K562 (cell line): ENCODE measurements at regions not wholly inside any gene's neighbourhood (a gene's known extent, or its start where the extent isn't known, plus 50 kb on each side); places are given as distances from the start of the nearest gene placed in this dataset.

ENCODE experiments used
- ATAC-seq: fragments of 200-7000 bp; cut with Tn5 transposase; 3 replicates; pipeline ENCODE4 v1.9.1; 2020; ENCODE audit warnings: moderate library complexity
- BruUV-seq: library from RNA; stranded (reverse); fragments of 400-500 nt; replicated peaks from 2 replicates; lab custom pipeline; 2021; lab: Mats Ljungman, UMichigan
- CTCF ChIA-PET: fragments of 300-600 bp; formaldehyde crosslinking; extraction: SDS; loops from one replicate; lab custom pipeline; 2021; ENCODE audit warnings: low intra/inter-chr PET ratio; lab: Yijun Ruan, JAX
- POLR2A ChIA-PET: fragments of 300-600, 350-650 bp; sonication (Branson Sonifier 250); formaldehyde crosslinking; extraction: SDS; loops from one replicate; lab custom pipeline; 2021; ENCODE audit warnings: antibody characterized with exemption, inconsistent platforms; lab: Yijun Ruan, JAX
- DNase-seq, 4 experiments: peaks; one replicate each; pipeline versions ENCODE4 v3.0.0 to v3.0.0-alpha.2; 2011 to 2018; ENCODE audit warnings: low spot score in 3 of 4, mixed read lengths in 3 of 4; ENCODE audit errors: extremely low read depth in 1 of 4
- FAIRE-seq: peaks from 2 replicates; lab custom pipeline; 2011; peaks lifted over from hg19 to GRCh38; lab: Jason Lieb, UNC
- H2AFZ ChIP-seq: 2 replicates; pipeline ENCODE4 v1.6.0; 2011; ENCODE audit warnings: low read depth, low read length, control low read depth, inconsistent platforms
- H3K27ac ChIP-seq: fragments of 200-600 bp; 3 replicates; pipeline ENCODE4 v1.8.0; 2011; ENCODE audit warnings: low read depth, mild to moderate bottlenecking, control low read depth, inconsistent platforms, low read length, moderate library complexity, mixed read lengths; ENCODE audit errors: extremely low read depth
- H3K27me3 ChIP-seq, 2 experiments: fragments of 300-600 bp in 1 of 2; 2 replicates in 1 of 2; 3 replicates in 1 of 2; pipeline versions ENCODE4 v1.6.0 to v1.8.0; 2011; ENCODE audit warnings: inconsistent platforms in 2 of 2, low read length in 2 of 2, mild to moderate bottlenecking in 1 of 2, mixed read lengths in 1 of 2, moderate library complexity in 1 of 2; ENCODE audit not compliant: control insufficient read depth in 2 of 2, insufficient read depth in 2 of 2
- H3K36me3 ChIP-seq: fragments of 300-600 bp; 3 replicates; pipeline ENCODE4 v1.8.0; 2011; ENCODE audit warnings: mild to moderate bottlenecking, low read length, inconsistent platforms; ENCODE audit not compliant: control insufficient read depth, insufficient read depth
- H3K4me1 ChIP-seq, 2 experiments: fragments of 200-600 bp in 1 of 2; replicated peaks in 1 of 2; 2 replicates in 1 of 2; 3 replicates in 1 of 2; pipeline versions ENCODE4 v1.5.1 to v1.8.0; 2011; ENCODE audit warnings: inconsistent platforms in 2 of 2, low read length in 2 of 2, mild to moderate bottlenecking in 1 of 2, mixed read lengths in 1 of 2, moderate library complexity in 1 of 2; ENCODE audit not compliant: control insufficient read depth in 2 of 2, insufficient read depth in 2 of 2
- H3K4me2 ChIP-seq: 2 replicates; pipeline ENCODE4 v1.6.1; 2011; ENCODE audit warnings: low read length, control low read depth, inconsistent platforms, mixed read lengths; ENCODE audit not compliant: insufficient read depth
- H3K4me3 ChIP-seq: fragments of 200-600 bp; sonication (generic), shearing (Covaris generic); 2 replicates; pipeline ENCODE4 v1.5.1; 2016; ENCODE audit warnings: control low read depth, inconsistent platforms
- H3K79me2 ChIP-seq: fragments of 200-600 bp; 3 replicates; pipeline ENCODE4 v1.8.0; 2011; ENCODE audit warnings: low read length, inconsistent platforms; ENCODE audit not compliant: control insufficient read depth, insufficient read depth
- H3K9ac ChIP-seq, 2 experiments: 2 replicates each; pipeline versions ENCODE4 v1.6.0 to v1.6.1; 2011; ENCODE audit warnings: low read depth in 2 of 2, low read length in 2 of 2, control low read depth in 1 of 2, inconsistent platforms in 1 of 2, mild to moderate bottlenecking in 1 of 2, mixed read lengths in 1 of 2; ENCODE audit not compliant: insufficient read depth in 1 of 2
- H3K9me1 ChIP-seq: one replicate; pipeline ENCODE4 v1.6.0; 2011; ENCODE audit warnings: inconsistent platforms, mild to moderate bottlenecking, low read length, moderate library complexity; ENCODE audit not compliant: control insufficient read depth, insufficient read depth
- H3K9me3 ChIP-seq: replicated peaks from 2 replicates; pipeline ENCODE4 v1.5.1; 2011; ENCODE audit warnings: low read depth, low read length, inconsistent platforms; ENCODE audit not compliant: control insufficient read depth, insufficient read depth
- H4K20me1 ChIP-seq: replicated peaks from 2 replicates; pipeline ENCODE4 v1.6.1; 2011; ENCODE audit warnings: low read length, inconsistent platforms, mixed read lengths; ENCODE audit not compliant: control insufficient read depth, insufficient read depth
- ADNP ChIP-seq: fragments of 200-800 bp; sonication (Bioruptor generic); IDR thresholded peaks from 2 replicates; pipeline ENCODE4 v1.6.1; 2016; ENCODE audit warnings: missing genetic modification characterization, missing compliant biosample characterization
- C11orf30 ChIP-seq: fragments of 450-650 bp; IDR thresholded peaks from 2 replicates; pipeline ENCODE4 v1.6.1; 2016; ENCODE audit warnings: low read depth, mild to moderate bottlenecking
- CBFA2T2 ChIP-seq: fragments of 450-650 bp; conservative IDR thresholded peaks from 2 replicates; pipeline ENCODE4 v1.6.1; 2017; ENCODE audit warnings: mild to moderate bottlenecking
- CBX2 ChIP-seq: fragments of 200-600 bp; sonication (generic); IDR thresholded peaks from one replicate; pipeline ENCODE4 v1.6.1; 2012; ENCODE audit warnings: mild to moderate bottlenecking, low read length, inconsistent platforms; ENCODE audit not compliant: insufficient read depth, poor library complexity, severe bottlenecking
- HMG20A ChIP-seq: fragments of 450-650 bp; formaldehyde crosslinking; conservative IDR thresholded peaks from 2 replicates; pipeline ENCODE4 v1.4.0; 2020; ENCODE audit warnings: mild to moderate bottlenecking, mixed read lengths
- ILK ChIP-seq: fragments of 450-650 bp; IDR thresholded peaks from 2 replicates; pipeline ENCODE4 v1.6.1; 2016; ENCODE audit warnings: missing genetic modification characterization, low read depth, mild to moderate bottlenecking, missing compliant biosample characterization, moderate library complexity, borderline replicate concordance
- KLF10 ChIP-seq: fragments of 250-450 bp; sonication (Bioruptor Pico); IDR thresholded peaks from 2 replicates; pipeline ENCODE4 v1.6.1; 2021; ENCODE audit warnings: matching md5 sums
- MCM5 ChIP-seq: fragments of 450-650 bp; IDR thresholded peaks from 2 replicates; pipeline ENCODE4 v1.6.1; 2016; ENCODE audit warnings: low read depth
- MTF1 ChIP-seq: fragments of 250-450 bp; sonication (Bioruptor Pico); IDR thresholded peaks from 2 replicates; pipeline ENCODE4 v1.9.0; 2021; ENCODE audit warnings: moderate library complexity, mild to moderate bottlenecking, inconsistent platforms, borderline replicate concordance
- NFIX ChIP-seq: fragments of 250-450 bp; sonication (Bioruptor Pico); IDR thresholded peaks from 2 replicates; pipeline ENCODE4 v1.4.0; 2020; ENCODE audit warnings: low read depth, mild to moderate bottlenecking, moderate library complexity
- NR3C1 ChIP-seq: sonication (generic); formaldehyde crosslinking; IDR thresholded peaks from 2 replicates; pipeline ENCODE4 v1.8.1; 2022; ENCODE audit warnings: missing genetic modification reagents
- PRPF4 ChIP-seq: fragments of 200-400 bp; formaldehyde crosslinking; IDR thresholded peaks from one replicate; pipeline ENCODE4 v1.6.1; 2017; ENCODE audit warnings: low read length, low read depth, mild to moderate bottlenecking; ENCODE audit not compliant: insufficient read depth, poor library complexity, severe bottlenecking
- RNF2 ChIP-seq: sonication (generic); IDR thresholded peaks from 2 replicates; pipeline ENCODE4 v1.6.1; 2016
- ZC3H4 ChIP-seq: sonication (generic); formaldehyde crosslinking; IDR thresholded peaks from 2 replicates; pipeline ENCODE4 v1.9.0; 2021; ENCODE audit warnings: missing genetic modification reagents, borderline replicate concordance
- ZNF586 ChIP-seq: fragments of 450-650 bp; formaldehyde crosslinking; conservative IDR thresholded peaks from 2 replicates; pipeline ENCODE4 v1.4.0; 2020; ENCODE audit warnings: mild to moderate bottlenecking, moderate library complexity
- ZNF707 ChIP-seq: fragments of 250-450 bp; sonication (Bioruptor Pico); conservative IDR thresholded peaks from 2 replicates; pipeline ENCODE4 v1.8.0; 2022; ENCODE audit warnings: inconsistent platforms, mild to moderate bottlenecking, moderate library complexity
- WGBS: fragments of 100-300 bp; shearing (Covaris generic); methylation state at CpG from one replicate; pipeline ENCODE4 v1.1.6; 2016; ENCODE audit warnings: low coverage, mixed read lengths; ENCODE audit not compliant: insufficient coverage; ENCODE audit errors: missing lambda C conversion rate; 5-methylcytosine and 5-hydroxymethylcytosine counted together
- in situ Hi-C: fragments of 300-500 bp; cut with MboI; formaldehyde crosslinking; loops from 4 replicates; pipeline ENCODE4 v1.15.0; 2018; ENCODE audit warnings: inconsistent platforms, mixed read lengths
- intact Hi-C: fragments of 100-400 bp; cut with micrococcal nuclease; formaldehyde crosslinking; loops from 2 replicates; pipeline ENCODE4 v1.14.2; 2022
- TF ChIP-seq, protein P1 (sequence below): sonication (generic); IDR thresholded peaks from 2 replicates; pipeline ENCODE4 v1.6.1; 2016

GRCh38 chr5:4730279-4730678 lies 409.9 kb upstream of the ADAMTS16 start (continued):
- no peak for TF ChIP-seq ADNP (tag)
- TF ChIP-seq KLF10, result no peak
- TF ChIP-seq, all 486 proteins: peak for 0

GRCh38 chr5:4734348-4734747 lies 405.8 kb upstream of the ADAMTS16 start:
- no peak for ATAC-seq
- H3K27ac ChIP-seq, result no peak overlapping the region
- H3K27me3 ChIP-seq, result no peaks in the 10 kb centered on the region
- H3K36me3 ChIP-seq, result no peaks in the 10 kb centered on the region
- H3K4me2 ChIP-seq, result no peak overlapping the region
- no TSS peak for BruUV-seq
- intact Hi-C loops (no loop called here), in situ Hi-C loops (no loop called here)
- DNase-seq, result no peak
- no peak overlapping the region for H2AFZ ChIP-seq
- FAIRE-seq, result no peak
- H3K79me2 ChIP-seq, result no peaks in the 10 kb centered on the region
- H3K4me3 ChIP-seq, result no peak overlapping the region
- no peaks in the 10 kb centered on the region for H3K9me1 ChIP-seq
- CTCF ChIA-PET, result no interaction called here
- peaks cover 4% of the 10 kb centered on the region for H3K9me3 ChIP-seq
- TF ChIP-seq, protein P1, sequence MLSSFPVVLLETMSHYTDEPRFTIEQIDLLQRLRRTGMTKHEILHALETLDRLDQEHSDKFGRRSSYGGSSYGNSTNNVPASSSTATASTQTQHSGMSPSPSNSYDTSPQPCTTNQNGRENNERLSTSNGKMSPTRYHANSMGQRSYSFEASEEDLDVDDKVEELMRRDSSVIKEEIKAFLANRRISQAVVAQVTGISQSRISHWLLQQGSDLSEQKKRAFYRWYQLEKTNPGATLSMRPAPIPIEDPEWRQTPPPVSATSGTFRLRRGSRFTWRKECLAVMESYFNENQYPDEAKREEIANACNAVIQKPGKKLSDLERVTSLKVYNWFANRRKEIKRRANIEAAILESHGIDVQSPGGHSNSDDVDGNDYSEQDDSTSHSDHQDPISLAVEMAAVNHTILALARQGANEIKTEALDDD, result no peak
- no peaks in the 10 kb centered on the region for H4K20me1 ChIP-seq
- H3K4me1 ChIP-seq, result no peaks in the 10 kb centered on the region
- no peak overlapping the region for H3K9ac ChIP-seq
- POLR2A ChIA-PET, result interaction anchor here (1.1 kb wide), 1 partner anchor 9 kb away, joined by 5 read pairs; no protein-coding TSS in a partner anchor
- WGBS, result 0% methylated on average over 2 of the region's 2 CpGs

- H3K27me3 ChIP-seq, result no peaks in the 10 kb centered on the region
- TF ChIP-seq ZNF707 (CRISPR knock-in tag) (no peak), HMG20A (no peak), CBX2 (no peak), ZC3H4 (CRISPR knock-in tag) (no peak), PRPF4 (no peak), NFIX (no peak), CBFA2T2 (no peak), ZNF586 (CRISPR knock-in tag) (no peak), MCM5 (no peak), RNF2 (no peak), C11orf30 (no peak), NR3C1 (CRISPR knock-in tag) (no peak), ILK (no peak), MTF1 (CRISPR knock-in tag) (no peak)
Observed at GRCh38 chr5:4735261-4735660, 404.9 kb upstream of the ADAMTS16 start.

More at GRCh38 chr5:4735261-4735660, 404.9 kb upstream of the ADAMTS16 start:
- Histone ChIP-seq H3K9me1 (no peaks in the 10 kb centered on the region), H3K4me2 (no peak overlapping the region), H2AFZ (no peak overlapping the region), H3K9me3 (no peaks in the 10 kb centered on the region; the same call in 1 of the 2 replicates), H3K36me3 (no peaks in the 10 kb centered on the region), H3K4me1 (no peaks in the 10 kb centered on the region), H3K4me3 (no peak overlapping the region), H3K9ac (no peak overlapping the region), H3K79me2 (no peaks in the 10 kb centered on the region), H3K27ac (no peak overlapping the region), H4K20me1 (no peaks in the 10 kb centered on the region)
- ChIA-PET CTCF (no interaction called here), POLR2A (no interaction called here)
- FAIRE-seq (no peak), DNase-seq (no peak), ATAC-seq (no peak)
- intact Hi-C loops (no loop called here), in situ Hi-C loops (no loop called here)
- BruUV-seq, result no TSS peak
- 0% methylated on average over 3 of the region's 3 CpGs for WGBS
